SK-N-DZ (cell line): ENCODE measurements at regions not wholly inside any gene's neighbourhood (a gene's known extent, or its start where the extent isn't known, plus 50 kb on each side); places are given as distances from the start of the nearest gene placed in this dataset.

Experiments used
- DNase-seq: peaks from one replicate; pipeline ENCODE4 v3.0.0-alpha.2; 2015; ENCODE audit warnings: low spot score

DNA sequence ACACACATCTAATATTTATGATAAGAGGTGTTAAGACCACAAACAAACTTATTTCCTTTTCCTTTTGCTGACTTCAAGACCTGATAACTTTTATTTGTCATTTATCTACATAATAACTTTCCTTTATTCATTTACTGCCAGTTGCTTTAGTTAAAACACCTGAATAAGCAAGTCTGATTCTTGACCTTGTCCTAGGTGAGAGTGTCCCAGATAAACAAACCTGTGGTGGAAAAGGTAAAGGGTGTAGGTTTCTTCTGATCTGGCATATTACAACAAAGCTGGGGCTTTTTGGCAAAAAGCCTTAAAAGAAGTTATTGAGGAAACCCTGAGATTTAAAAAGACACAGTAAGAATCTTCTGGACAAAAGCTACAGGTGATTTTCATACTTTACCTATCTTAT lies 191.5 kb downstream of the ZBBX start:
- DNase-seq: no peak

- no peak for DNase-seq
Observed at GRCh38 chr3:167187221-167187620, 192.9 kb downstream of the ZBBX start.

DNA sequence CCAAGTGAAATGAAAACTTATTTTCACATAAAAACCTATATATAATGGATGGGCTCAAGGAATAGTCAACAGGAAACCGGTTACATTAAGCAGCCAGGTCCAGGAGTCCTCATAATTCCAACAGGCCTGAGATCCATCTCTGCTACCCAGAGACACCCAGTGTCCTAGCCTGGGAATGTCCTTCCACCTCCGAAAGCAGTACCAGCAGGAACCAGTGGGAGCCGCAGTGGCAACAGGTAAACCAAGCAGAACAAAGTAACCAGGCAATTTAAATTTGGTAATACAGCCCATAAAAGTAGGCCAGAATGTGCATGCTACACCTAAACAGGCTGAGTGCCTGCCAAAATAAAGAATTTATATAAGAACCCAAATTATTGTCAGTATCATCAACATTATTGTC lies 195.6 kb downstream of the ZBBX start:
- DNase-seq: no peak

DNA sequence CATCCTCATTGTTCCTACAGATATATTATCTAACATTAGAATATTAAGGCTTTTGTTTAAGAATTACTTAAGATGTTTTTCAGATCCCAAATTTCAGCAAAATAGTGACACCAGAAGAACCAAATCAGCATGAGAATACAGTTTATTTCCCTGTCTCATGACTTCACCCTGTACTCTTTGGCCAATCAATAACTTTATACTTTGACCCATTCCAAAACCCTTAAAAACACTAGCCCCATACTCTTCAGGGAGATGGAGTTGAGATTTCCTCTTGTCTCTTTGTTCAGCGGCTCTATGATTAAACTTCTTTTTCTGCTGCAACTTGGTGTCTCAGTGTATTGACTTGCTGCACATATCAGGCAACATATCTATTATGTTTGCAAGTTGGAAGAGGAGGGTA lies 207.7 kb downstream of the ZBBX start:
- no peak for DNase-seq

DNA sequence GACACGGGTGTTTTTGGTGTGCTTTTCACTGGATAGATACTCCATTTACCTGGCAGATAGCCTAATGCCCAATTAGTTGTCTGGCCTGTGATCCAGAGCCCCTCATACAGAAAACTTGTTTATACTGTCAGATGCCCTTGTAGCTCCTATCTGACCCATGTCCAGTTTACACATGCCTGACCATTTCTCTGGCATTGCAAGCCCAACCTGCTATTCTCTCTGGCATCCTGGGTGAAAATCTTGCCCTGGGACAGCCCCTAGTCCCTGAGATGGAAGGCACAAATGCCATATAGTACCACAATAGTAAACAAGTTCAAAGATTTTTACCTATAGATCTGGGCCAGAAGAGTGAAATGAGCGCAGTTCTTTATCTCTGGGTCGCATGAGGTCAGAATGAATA lies 212.6 kb downstream of the ZBBX start:
- no peak for DNase-seq

GRCh38 chr3:167166594-167167253 lies 213.4 kb downstream of the ZBBX start:
- DNase-seq: no peak

DNA sequence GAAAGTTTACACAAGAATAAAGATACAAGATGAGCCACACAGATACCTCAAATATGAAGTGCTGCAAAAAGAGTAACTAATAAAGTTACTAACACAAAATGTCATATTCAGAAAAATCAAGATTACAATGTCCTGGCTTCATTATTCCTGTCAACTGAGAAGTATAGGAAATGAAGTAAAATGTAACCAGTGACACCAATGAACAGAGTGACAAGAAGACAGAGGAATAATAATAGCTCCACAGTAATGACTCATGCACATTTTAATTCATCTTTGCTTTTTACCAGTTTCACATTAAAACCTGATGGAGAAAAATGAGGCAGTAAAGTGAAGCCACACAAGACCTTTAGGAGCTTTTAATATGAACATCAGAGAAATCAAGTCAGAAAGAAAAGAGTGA lies 214.1 kb downstream of the ZBBX start:
- DNase-seq: no peak

DNA sequence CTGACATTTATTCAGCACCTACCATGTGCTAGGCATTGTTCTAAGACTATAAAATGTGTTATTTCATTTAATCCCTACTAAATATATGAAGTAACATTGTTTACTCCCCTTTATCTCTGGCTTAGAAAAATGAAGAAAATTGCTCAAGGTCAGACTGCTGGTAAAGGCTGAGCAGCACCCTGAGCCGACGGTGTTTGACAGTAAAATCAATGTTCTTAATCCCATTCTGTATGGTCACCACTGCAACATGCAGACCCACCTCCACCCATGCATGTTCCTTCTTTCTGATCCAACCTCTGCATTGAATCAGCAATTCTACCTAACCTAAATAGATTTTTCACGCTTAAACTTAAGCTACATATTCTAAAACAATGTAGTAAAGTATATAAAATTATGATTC lies 216.5 kb downstream of the ZBBX start:
- DNase-seq: no peak

- no peak for DNase-seq
Observed at GRCh38 chr3:167162083-167162482, 218.0 kb downstream of the ZBBX start.

- DNase-seq: no peak
Observed at GRCh38 chr3:167160781-167161180, 219.3 kb downstream of the ZBBX start.

- no peak for DNase-seq
Observed at GRCh38 chr3:167151636-167152035, 228.5 kb downstream of the ZBBX start.

- no peak for DNase-seq
Observed at GRCh38 chr3:167148136-167148535, 232.0 kb downstream of the ZBBX start.

- no peak for DNase-seq
Observed at GRCh38 chr3:167146911-167147310, 233.2 kb downstream of the ZBBX start.

DNA sequence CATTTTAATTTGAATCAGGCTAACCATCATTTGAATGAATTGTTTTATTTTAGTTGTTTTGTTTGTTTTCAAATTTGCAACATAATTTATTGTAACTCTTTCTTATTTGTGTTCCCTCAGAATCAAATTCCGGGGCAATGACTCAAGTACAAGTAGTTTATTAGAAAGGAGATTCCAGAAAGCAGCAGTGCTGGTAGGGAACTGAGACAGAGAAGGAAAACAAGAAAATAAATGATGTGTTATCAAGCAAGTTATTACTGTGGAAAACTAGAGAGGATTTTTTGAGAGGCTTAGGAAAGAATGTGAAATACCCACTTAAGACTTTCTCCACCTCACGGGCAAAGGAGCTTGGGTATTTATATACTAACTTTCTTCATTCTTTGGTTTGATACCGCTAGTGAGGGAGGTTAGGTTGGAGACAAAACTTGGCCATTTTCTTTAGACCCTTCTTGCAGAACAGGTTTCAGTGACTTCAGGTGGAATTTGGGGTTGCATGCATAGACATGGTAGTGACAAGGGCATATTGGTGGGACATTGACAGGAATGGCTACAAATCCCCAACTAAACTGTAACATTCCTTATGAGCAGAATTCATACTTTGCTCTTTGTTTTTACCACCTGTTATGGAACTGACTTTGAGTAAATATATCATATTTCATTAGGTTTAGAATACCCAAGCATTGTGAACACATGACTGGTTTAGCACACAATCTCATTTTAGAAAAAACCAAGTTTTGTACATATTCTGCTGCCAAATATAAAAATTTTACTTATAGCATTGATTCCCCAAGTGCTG lies 254.3 kb downstream of the ZBBX start:
- DNase-seq: no peak

DNA sequence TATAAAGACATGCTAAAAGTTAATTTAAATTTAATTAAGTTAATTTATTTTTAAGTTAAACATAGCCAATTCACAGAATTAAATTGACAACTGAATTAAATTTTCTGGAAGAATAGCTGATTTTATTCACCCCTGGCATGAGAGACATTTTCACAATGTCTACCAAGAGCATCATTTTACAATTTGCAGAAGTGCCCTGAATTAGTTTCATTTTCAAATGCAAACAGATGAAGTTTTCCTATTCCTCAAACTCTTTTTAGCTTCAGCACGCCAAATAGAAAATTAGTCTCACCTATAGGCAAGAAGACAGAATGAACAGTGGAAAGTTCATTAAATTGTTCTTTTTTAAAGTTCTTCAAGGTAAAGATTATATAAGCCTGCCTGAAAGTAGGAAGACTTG lies 259.3 kb downstream of the ZBBX start:
- no peak for DNase-seq

- no peak for DNase-seq
Observed at GRCh38 chr3:167116120-167116922, 263.8 kb downstream of the ZBBX start.

DNA sequence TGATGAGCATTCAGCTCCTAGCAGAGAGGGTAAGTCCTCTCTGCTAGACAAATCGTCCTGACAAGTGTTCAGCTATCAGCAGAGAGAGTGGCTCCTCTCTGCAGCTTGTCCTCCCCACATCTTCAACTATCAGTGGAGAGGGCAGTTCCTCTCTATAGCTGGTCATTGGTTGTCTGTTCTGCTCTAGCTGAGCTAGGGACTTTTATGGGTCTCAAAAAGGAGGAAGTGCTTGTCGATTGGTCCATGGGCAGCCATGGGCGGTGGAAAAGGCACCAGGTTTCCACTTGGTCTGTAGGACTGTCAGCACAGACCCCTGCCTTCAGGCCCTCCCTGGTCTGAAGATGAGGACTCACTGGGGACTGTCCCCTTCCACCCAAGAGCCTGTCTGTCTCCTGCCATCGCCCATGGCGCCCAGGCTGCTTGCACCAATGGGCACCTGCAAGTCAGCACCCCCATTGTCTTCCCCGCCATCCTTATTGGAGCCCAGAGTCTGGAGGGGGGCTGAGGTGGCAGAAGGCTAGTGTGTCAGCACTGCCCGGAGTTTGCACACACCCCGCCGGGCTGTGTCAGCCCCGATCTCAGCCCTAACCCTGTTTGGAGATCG lies 264.7 kb downstream of the ZBBX start:
- DNase-seq: no peak

DNA sequence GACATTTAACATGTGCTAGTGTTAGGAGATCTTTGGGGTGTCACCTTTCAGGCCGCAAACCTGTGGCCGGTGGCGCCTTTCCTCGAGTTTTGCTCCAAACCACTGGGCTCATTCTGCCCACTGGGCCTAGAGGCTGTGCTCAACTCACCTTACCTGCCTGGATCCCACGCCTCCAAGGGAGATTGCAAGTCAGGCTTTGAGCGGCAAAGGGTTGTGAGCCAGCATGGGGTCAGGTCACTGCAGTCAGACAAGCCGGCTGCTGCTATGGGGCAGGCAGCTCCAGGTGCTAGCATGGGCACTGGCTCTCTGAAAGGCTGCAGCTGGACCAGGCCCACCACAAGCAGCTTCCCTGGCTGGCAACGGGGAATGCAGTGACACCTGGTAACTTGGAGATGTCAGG lies 265.5 kb downstream of the ZBBX start:
- DNase-seq: no peak

DNA sequence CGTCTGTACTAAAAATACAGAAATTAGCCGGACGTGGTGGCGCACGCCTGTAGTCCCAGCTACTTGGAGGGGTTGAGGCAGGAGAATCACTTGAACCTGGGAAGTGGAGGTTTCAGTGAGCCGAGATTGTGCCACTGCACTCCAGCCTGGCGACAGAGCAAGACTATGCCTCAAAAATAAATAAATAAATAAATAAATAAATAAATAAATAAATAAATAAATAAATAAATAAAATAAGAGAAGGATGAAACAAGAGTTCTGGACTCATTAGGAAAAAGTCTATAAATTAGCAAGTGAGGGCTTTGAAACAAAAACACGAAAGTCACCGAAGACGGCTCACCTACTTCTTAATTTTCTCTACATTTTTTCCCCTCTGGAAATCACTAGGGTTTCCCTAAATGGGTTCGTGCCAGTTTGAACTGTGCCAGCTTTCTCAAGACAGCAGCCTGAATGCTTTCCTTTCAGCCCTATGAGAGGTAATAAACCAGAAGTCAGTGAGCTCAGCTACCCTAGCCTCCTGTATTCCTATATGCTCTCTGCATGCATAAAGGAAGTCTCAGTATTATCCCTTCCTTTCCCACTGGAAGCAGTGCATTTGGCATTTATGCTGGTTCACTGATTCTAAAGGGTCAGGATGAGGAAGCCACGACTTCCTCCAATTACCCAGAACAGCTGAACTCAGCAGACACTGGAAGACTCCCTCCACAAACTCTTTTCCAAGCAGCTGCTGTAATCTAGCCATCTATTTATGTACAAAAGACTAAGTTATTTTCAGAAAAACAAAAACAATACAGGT lies 266.9 kb downstream of the ZBBX start:
- DNase-seq: no peak

DNA sequence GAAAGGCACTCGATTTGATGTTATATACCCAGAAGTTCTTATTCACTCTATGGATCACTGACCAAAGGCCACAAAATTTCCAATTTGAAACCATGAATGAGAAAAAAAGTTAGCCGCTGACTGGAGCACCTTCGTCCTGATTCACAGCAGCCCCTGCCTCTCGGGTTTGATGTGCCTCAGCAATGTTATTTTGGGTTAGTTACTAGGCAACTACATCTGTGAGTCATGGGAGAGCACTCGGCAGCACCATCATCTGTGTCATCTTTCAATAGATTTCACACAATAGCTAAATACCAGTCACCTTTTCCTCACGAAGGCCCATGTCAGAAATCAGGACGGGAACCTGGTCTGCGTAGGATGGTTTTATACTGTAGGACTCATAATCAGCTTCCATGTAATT lies 269.2 kb downstream of the ZBBX start:
- DNase-seq: no peak

DNA sequence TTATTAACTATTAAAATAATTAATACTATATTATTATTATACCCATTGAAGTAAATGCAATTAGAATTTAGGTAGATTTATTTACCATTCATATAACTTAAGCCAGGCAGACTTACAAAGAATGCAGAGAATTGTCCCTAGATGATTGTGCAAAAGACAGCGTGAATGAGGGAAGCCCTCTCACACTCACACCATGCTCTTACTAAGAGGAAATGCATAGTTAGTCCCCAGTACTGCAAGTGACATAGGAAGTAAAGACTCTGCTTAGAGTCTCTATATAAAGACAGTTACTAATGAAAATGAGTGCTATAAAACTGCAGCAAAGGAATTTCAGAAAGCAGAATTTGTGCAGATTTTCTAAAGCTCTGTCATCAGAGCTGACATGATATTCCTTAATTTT lies 270.4 kb downstream of the ZBBX start:
- DNase-seq: no peak
